ENCODE measurements at regions not wholly inside any gene's neighbourhood (a gene's known extent, or its start where the extent isn't known, plus 50 kb on each side); places are given as distances from the start of the nearest gene placed in this dataset.

GRCh38 chrX:121504153-121504552, 456.7 kb downstream of the GLUD2 start (continued):
- TF ChIP-seq ATF7 (IDR thresholded peaks at IDR 0.05; ENCODE audit: low read depth) (no peak), DPF2 (IDR thresholded peaks at IDR 0.05) (no peak), SREBF2 (IDR thresholded peaks at IDR 0.05; ENCODE audit: low read length) (no peak), BMI1 (IDR thresholded peaks at IDR 0.05; ENCODE audit: borderline replicate concordance) (no peak), RBBP5 (conservative IDR thresholded peaks at IDR 0.05) (no peak)
- TF ChIP-seq, protein P1, sequence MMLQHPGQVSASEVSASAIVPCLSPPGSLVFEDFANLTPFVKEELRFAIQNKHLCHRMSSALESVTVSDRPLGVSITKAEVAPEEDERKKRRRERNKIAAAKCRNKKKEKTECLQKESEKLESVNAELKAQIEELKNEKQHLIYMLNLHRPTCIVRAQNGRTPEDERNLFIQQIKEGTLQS (IDR thresholded peaks at IDR 0.05; ENCODE audit: borderline replicate concordance, extremely low read depth, low read depth, low read length), result no peak

DNA sequence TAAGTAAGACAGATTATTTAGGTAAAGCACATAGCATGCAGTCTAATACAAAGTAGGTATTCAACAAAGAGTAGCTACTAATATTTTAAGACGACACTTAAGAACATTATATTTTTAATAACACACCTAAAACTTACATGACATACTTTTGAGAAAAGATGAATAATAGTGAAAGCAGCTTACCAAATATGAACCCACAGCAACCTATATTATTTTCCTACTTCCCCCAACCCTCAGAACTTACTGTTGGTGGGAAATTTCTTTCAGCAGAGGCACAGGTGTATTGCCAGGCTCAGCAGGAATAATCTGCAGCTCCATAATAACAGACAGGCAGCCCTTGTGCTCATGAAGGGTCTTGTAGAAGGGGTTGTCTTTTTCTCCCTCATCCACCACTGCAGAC, 498.9 kb downstream of the GLUD2 start:
- H3K4me1 ChIP-seq (ENCODE audit: control insufficient read depth, insufficient read depth, low read length), result no peaks in the 10 kb centered on the region
- CTCF ChIA-PET, result interaction anchor here (0.6 to 2.0 kb wide), 6 partner anchors 11 to 1084 kb away, joined by 3 to 8 read pairs (median 3); no protein-coding TSS in a partner anchor
- SMC1A ChIA-PET (ENCODE audit: uncharacterized antibody, unreplicated experiment), result interaction anchor here (1.0 to 1.1 kb wide), 2 partner anchors 37 to 756 kb away, joined by 3 read pairs; no protein-coding TSS in a partner anchor
- RAD21 ChIA-PET (ENCODE audit: unreplicated experiment), result interaction anchor here (0.8 kb wide), 1 partner anchor 26 kb away, joined by 3 read pairs; no protein-coding TSS in a partner anchor
- no peak overlapping the region for H3K4me2 ChIP-seq (ENCODE audit: control insufficient read depth, insufficient read depth)
- in situ Hi-C loops (cut with MboI), result no loop called here
- no peaks in the 10 kb centered on the region for H4K20me1 ChIP-seq (ENCODE audit: control insufficient read depth, insufficient read depth)
- 4% methylated on average over 1 of the region's 1 CpG for WGBS (ENCODE audit: insufficient coverage, insufficient replicate concordance, low lambda C conversion rate, missing lambda C conversion rate)
- no peak for DNase-seq (ENCODE audit: low read depth, low spot score)
- POLR2A ChIA-PET, result no interaction called here
- no peak overlapping the region for H2AFZ ChIP-seq (ENCODE audit: control insufficient read depth, low read depth, low read length)
- no peaks in the 10 kb centered on the region for H3K79me2 ChIP-seq (ENCODE audit: control insufficient read depth, insufficient read depth, low read length)
- BruUV-seq (replicated peaks), result no TSS peak
- H3K4me3 ChIP-seq, result no peak overlapping the region
- intact Hi-C loops (cut with micrococcal nuclease; ENCODE audit: unreplicated experiment), result no loop called here
- H3K36me3 ChIP-seq (ENCODE audit: control insufficient read depth in 2 of 2, insufficient read depth in 2 of 2, low read length in 1 of 2), result no peaks in the 10 kb centered on the region
- no peak overlapping the region for H3K9ac ChIP-seq (ENCODE audit: control insufficient read depth, insufficient read depth, low read length)
- no peak overlapping the region for H3K27ac ChIP-seq (ENCODE audit: control insufficient read depth, insufficient read depth)
- TF ChIP-seq NFIC (IDR thresholded peaks at IDR 0.05; ENCODE audit: low read depth, low read length) (peak; percentile 59; the same call in 1 of the 2 replicates), JUNB (IDR thresholded peaks at IDR 0.05) (peak; percentile 78), ATF2 (IDR thresholded peaks at IDR 0.05; ENCODE audit: low read length) (peak; percentile 51; the same call in 1 of the 2 replicates), NBN (IDR thresholded peaks at IDR 0.05) (no peak), ATF7 (IDR thresholded peaks at IDR 0.05; ENCODE audit: low read depth) (no peak), RUNX3 (IDR thresholded peaks at IDR 0.05; ENCODE audit: low read length) (peak; percentile 75)
- peak; percentile 56 for ATAC-seq
- no peak for FAIRE-seq
- H3K27me3 ChIP-seq (replicated peaks in 1 of 2; ENCODE audit: control insufficient read depth in 2 of 2, insufficient read depth in 2 of 2, low read length in 1 of 2), result no peaks in the 10 kb centered on the region
- no peaks in the 10 kb centered on the region; the same call in 2 of the 3 replicates for H3K9me3 ChIP-seq (replicated peaks; ENCODE audit: control insufficient read depth, insufficient read depth, low read length)

Data from GM12878 (cell line).